HG03045 (cell line): ENCODE measurements at regions not wholly inside any gene's neighbourhood (a gene's known extent, or its start where the extent isn't known, plus 50 kb on each side); places are given as distances from the start of the nearest gene placed in this dataset.

Experiments used
- ATAC-seq: cut with Tn5 transposase; IDR thresholded peaks from one replicate; pipeline ENCODE4 v1.9.1; 2021; ENCODE audit warnings: mild to moderate bottlenecking, moderate library complexity; ENCODE audit not compliant: unreplicated experiment

DNA sequence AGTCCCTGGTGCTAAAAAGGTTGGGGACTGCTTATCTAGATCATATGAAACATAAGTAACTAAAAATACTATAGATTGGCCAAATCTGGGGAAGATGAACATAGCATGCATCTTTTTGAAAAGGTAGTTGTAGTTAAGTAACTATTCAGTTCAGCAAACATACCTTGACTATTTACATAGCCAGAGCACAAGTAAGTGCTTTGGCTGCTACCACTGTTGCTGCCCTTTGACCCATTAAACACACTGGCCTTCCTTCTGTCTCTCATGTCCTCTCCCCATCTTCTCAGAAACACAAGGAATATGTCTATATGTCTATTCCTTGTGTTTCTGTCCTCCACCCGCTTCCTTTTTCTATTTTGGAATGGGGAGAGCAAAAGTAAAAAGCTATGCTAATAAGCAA lies 87.9 kb upstream of the SPRY1 start:
- ATAC-seq = no peak

DNA sequence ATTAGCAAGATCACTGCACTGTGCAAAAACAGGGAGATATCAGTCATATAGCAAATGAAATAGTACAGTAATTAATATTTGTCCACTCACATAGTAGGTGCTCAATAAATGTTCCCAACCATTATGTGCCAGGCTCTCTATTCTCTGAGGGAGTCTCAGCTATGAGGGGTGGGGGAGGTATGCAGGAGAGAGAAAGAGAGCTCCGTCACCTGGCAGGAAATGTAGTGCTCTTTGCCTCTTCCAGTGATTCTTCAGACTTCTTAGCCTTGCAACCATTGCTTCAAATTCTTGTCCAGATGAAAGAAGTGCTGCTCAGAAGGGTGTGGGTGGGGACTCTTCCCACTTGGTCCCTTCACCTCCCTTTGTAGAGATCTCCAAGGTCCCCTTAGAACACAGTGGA lies 84.5 kb upstream of the SPRY1 start:
- ATAC-seq = no peak

DNA sequence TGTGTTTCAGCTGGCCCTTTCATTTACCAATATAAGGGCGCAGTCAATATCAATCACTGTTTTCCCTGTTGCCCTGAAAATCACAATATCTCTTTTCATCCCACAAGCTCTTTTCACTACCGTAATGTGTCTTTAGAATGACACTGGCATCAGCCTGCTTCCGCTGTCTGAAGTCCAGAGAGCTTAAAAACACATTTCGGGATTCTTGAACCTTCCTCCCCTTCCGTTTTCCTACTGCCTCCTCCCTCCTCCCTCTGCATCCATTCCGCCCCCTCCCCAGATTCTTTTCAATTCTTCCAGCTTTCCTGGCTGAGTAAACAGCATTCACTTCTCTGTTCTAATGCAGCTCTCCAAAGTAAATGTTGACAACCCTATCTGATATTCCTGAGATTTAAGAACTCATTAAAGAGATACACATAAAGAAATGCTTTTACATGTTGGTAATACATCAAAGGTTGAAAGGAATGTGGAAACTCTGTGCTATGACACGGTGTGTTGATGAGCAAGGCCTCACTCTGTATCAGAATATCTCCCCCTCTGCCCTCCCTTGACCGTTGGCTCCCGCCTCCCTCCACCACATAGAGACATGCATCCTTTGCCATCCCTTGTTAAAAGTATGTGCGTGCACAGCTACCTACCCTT lies 83.5 kb upstream of the SPRY1 start:
- no peak for ATAC-seq

DNA sequence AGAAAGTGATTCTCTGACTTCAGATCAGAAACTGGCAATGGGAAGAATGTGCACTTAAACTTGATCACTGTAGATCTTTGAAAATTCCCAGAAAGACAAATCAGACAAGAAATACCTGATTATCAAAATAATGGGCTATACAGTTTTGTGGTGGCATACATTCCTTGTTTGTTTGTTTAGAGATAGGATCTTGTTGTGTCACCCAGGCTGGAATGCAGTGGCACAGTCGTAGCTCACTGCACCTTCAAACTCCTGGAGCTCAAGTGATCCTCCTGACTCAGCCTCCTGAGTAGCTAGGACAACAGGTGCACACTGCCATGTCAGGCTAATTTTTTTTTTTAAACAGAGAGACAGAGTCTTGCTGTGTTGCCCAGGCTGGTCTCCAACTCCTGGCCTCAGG lies 81.0 kb upstream of the SPRY1 start:
- no peak for ATAC-seq

DNA sequence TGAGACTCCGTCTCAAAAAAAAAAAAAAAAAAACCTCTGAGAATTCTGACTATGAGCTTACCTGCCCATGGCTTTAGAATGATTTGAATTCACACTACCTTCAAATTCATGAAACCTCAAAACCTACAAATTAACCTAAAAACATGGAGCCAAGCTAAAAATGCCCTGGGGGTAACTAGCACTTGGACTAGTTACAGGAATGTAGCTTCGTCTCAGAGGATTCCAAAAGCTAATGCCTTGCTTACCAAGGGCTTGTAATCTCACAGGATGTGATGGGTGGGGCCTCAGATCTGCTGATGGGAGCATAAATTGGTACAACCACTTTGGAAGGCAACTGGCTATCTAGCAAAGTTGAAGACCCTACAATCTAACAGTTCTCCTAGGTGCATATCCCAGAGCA lies 79.4 kb upstream of the SPRY1 start:
- ATAC-seq = no peak

DNA sequence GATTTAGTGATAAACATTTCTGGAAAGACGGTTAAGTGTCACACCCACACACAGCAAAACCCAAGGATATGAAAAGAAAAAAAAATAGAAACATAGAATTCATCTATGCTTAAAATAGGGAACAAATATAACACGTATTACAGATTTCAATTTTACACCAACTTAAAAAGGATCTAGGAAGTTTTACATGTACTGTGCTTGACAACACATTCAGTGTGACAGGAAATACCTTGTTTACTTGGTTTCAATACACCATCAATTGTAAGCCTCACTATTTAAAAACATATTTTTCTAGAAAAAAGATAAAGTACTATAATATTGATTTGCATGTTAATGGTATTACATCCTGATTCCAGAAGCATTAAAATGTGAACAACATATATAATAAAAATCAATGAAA lies 77.0 kb upstream of the SPRY1 start:
- ATAC-seq = no peak

DNA sequence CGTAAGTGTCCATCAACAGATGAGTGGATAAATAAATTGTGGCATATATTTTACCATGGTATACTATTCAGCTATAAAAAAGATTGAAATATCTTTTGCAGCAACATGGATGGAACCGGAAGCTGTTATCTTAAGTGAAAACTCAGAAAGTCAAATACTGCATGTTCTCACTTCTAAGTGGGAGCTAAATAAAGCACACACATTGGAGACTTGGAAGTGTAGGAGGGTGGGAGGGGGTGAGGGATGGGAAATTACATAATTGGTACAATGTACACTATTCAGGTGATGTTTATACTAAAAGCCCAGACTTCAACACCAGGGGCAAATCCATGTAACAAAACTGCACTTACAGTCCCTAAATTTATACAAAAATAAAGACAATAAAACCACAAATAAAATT lies 72.6 kb upstream of the SPRY1 start:
- no peak for ATAC-seq

DNA sequence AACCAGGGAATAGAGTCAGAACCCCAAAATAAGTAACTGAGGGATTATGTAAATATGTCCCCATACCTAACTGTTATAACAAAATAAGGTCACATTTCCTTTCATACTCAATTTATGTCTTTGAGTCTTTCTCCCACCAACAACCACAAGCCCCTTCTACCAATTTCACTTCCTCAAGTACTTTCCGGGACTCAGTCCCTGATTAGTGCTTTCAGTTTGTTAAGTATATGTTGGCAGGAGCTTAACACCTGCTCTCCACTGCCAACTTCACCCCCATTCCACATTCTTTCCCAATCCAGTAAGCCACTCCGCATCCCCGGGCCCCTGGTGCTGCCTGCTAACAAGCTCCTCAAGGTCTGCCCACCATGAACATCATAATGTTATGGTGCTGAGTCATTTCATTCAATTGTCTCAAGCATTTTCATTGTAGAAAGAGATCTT lies 71.3 kb upstream of the SPRY1 start:
- peak; percentile 87 for ATAC-seq

DNA sequence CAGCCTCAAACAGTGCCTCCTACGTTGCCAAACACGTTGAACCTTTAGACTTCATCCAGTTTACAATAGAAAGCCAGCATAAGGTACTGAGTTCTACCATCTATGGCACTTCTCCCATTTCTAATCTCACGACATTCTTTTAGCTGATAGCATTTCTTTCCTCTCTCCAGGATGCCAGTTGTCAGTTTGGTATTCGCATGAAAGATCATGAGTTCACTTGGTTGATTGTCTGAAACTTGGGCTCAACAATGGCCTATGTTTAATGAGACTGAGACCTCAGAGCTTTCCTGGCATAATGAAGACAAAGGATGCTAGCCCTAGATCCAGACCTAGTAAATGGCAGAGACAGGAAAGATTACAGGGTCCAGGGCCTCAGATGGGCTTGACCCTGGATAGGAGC lies 69.2 kb upstream of the SPRY1 start:
- no peak for ATAC-seq

DNA sequence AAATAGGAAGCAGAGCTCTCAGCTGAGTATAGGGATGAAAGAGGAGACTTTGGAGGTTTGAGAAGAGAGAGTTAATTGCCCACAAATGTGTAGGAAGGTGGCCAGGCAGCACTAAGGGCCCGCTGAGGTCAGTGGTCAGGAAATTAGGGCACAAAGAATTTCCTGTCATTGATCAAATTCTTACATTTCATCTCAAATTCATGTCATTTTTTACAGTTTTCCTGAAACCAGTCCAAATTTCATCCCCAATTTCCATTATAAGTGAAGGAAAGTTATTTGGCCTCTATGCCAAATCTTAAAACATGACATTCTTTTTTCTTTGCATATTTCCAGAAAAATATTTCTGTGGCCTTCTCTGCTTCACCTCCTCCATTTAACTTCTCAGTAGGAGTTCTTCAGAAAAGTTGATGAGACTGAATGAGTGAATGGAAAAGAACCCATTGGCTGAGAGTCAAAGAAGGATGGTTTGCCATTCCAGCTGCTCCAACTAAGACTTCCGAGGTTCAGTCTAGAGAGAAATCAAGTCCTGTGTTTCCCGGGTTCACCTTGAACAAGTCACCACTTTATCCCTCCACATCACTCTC lies 68.7 kb upstream of the SPRY1 start:
- ATAC-seq = no peak

DNA sequence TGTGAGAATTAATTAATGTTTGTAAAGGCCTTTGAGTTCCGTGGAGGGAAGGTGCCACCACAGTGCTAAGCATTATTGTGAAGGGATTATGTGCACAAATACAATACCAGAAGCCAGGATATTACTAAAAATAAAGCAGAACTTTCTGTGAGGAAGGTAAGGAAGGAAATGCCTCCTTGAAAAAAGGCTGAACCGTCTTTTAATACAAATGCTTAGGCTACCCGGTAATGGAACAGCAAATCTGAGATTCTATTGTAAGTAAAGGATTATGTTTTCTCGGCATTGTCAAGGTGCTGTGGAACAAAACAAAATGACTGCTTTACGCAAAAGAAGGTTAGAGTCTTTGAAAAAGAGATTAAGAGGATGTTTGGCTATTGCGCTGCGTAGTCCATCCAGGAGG lies 57.9 kb upstream of the SPRY1 start:
- ATAC-seq = no peak

DNA sequence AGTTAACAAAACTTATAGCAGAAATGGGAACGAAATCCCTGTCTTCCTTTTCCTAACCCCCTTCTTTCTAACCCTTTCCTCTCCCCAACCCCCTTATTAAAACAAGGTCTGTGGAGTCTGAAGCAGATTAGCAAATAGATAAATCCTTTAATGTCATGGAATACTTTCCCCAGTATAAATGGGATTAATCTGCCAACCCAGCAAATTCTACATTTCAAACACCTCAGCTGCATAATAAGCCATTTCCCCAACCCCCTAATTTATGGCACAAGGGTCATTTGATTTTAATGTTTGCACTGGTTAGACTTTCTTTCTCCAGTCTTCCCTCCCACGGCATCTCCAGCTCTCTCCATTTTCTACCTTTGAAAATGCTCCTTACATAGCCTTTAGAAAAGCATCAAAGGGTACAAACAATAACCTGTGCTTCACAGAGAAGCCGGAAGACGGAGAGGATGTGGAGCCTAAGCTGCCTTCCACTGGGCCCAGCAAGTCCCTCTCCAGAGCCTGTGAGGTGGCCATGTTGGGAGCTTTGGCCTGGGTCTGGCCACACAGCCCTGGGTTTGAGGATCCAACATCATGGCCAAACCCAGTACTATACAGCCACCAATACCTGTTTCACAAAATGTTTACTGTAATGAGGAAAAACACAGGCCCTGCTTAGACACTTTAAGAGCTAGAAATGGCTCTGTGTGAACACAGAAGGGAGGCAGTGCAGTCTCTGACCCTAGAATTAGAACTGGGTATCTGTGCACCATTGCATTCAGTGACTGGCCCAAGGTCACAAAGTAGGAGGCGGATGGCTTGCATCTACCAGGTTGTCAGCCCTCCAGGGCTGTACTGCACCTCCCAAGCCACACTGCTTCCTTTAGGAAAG lies 56.9 kb upstream of the SPRY1 start:
- no peak for ATAC-seq

DNA sequence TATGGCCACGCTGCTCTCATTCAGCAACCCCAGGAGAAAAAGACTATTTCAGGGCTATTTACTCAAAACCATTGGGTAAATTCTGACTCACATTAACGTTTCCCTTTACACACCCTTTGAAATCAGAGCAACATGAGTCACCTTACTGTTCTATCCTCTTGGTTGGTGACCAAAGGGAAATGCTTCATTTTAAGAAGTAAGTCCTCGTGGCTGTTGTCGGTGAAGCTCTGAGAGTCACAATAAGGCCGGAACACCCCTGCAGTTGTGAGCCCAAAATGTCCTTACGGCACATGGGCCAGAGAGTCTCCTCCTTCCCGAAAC lies 56.3 kb upstream of the SPRY1 start:
- no peak for ATAC-seq

DNA sequence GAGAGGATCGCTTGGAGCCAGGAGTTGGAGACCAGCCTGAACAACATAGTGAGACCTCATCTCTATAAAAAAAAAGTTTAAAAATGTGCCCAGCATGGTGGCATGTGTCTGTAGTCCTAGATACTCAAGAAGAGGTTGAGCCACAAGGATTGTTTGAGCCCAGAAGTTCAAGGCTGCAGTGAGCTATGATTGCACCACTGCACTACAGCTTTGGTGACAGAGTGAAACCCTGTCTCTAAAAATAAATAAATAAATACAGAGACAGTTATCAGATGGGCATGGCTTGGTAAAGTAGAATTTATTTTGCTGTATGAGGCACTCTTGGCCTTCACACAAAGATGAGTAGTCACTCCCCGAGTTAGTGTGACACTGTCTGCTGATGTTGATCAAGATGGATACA lies 54.1 kb upstream of the SPRY1 start:
- no peak for ATAC-seq

DNA sequence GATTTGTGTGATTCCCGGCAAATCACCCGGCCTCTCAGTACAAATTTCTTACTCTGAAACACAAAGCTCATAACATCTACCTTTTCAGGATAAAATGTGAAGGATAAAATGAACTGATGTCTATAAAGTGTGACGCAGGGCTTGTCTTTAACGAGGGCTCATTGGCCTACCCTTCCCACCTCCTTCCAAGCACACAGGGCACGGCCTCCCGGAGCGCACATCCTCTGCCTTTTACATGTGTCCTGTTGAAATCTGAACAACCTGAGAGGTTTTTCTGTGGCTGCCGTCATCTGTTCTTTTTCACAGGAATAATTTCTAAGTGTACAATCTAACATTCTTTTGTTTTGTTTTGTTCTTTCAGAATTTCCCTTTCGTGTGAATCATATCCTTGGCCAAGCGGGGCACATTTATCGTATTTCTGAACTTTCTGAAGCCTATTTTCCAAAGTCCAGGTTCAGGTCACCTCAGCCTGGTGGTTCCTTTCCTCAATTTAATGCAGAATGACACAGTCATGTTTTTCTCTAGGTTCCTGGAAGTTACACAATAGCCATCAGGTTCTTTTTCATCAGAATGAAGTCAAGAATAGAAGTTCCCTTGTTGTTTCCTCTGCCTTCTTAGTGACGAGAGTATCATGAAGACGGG lies 53.1 kb upstream of the SPRY1 start:
- no peak for ATAC-seq

DNA sequence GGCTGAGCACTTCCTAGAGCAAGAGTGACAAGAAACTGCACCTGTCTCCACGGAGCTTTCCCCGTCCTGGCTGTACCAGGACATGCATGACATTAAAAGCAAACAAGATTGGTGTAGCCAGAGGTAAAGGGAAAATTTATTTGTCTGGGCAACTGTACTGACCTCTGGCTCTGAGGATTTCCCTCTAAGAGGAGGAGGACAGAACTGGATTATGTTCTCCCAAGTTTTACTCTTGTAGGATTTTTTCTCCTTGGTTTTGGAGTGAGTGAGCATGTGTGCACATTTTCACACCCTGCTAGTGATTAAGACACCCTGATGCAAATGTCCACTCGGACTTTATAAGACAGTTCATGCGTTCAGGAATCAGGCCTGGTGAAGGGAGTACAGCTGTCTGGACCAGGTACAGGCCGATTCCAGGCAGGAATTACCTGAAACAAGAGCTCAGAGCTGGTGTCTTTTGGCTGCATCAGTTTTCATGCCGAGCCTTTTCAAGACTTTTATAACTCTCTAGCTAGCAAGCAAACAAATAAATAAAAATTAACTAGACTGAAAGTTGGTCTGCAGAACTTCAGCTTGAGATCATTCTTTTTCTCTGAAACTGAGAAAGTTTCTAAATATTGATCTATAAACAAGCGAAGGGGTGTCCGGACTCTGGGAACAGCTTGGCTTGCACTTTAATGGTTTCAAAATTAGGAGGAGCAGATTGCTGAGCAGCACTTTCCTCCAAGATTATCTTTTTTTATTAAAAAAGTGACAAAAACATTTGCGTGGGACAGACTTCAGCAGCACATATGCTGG lies 51.3 kb upstream of the SPRY1 start:
- no peak for ATAC-seq

DNA sequence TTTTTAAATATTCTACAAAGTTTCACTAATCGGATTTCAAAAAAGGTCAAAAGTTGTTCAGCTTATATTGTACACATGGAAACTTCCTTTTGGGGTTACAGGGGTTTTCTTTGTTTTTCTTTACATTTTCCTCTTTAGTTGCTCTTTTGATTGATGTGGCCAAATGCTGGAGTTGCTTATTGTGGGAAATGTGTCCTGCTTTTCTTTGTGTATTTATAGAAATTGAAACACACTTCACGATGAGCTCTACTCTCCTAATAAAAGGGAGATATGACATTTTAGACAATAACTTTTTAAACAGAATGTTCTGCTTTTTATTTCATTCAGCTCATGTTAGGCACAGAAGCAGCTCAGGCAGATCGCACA lies 50.7 kb upstream of the SPRY1 start:
- ATAC-seq = no peak

DNA sequence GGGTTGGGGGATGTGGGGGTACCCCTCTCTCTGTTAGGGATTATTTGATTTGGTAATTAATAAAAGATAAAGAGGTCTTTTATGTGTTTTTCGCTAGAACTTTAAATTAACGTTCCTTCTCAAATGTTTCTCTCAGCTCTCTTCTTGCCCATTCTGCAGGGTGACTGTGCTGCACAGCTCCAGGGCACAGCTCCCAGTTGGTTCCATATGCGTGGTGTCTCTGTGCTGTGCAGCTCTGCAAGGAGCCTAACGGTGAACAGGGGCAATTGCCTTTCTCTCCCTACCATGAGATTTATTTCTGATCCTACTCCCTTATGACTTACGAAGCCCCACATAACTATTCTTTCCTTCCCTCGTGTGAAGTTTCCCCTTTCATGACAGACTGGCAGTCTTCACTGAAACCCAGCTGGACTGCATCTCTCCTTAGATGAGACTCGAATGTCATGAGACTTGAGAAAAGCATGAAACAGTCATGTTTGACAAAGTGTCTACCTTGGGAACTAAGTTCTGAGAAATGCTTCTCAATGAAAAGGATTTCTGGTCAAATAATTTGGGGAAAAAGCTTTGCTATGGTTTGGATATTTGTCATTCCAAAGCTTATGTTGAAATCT lies 50.2 kb upstream of the SPRY1 start:
- ATAC-seq = no peak
